Thyroid gland (tissue), 4 donors: ENCODE measurements at regions not wholly inside any gene's neighbourhood (a gene's known extent, or its start where the extent isn't known, plus 50 kb on each side); places are given as distances from the start of the nearest gene placed in this dataset.

Source experiments
- POLR2A ChIP-seq, 2 donors: fragments of 450-650 bp; IDR thresholded peaks; one replicate each; pipeline ENCODE4 v1.6.1; 2017; ENCODE audit warnings: antibody characterized with exemption in 2 of 2, mild to moderate bottlenecking in 2 of 2, moderate library complexity in 1 of 2
- TF ChIP-seq, protein P1 (sequence below), 6 experiments: fragments of 200-600 bp in 3 of 6; fragments of 450-650 bp in 3 of 6; sonication (generic) in 3 of 6; IDR thresholded peaks; one replicate each; pipeline ENCODE4 v1.5.1; 2016 to 2019; ENCODE audit warnings: antibody characterized with exemption in 6 of 6, mild to moderate bottlenecking in 2 of 6, inconsistent platforms in 1 of 6, moderate library complexity in 1 of 6

- TF ChIP-seq, protein P1, sequence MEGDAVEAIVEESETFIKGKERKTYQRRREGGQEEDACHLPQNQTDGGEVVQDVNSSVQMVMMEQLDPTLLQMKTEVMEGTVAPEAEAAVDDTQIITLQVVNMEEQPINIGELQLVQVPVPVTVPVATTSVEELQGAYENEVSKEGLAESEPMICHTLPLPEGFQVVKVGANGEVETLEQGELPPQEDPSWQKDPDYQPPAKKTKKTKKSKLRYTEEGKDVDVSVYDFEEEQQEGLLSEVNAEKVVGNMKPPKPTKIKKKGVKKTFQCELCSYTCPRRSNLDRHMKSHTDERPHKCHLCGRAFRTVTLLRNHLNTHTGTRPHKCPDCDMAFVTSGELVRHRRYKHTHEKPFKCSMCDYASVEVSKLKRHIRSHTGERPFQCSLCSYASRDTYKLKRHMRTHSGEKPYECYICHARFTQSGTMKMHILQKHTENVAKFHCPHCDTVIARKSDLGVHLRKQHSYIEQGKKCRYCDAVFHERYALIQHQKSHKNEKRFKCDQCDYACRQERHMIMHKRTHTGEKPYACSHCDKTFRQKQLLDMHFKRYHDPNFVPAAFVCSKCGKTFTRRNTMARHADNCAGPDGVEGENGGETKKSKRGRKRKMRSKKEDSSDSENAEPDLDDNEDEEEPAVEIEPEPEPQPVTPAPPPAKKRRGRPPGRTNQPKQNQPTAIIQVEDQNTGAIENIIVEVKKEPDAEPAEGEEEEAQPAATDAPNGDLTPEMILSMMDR (IDR thresholded peaks at IDR 0.05), result no peak
- no peak for TF ChIP-seq POLR2A (IDR thresholded peaks at IDR 0.05)
Observed at GRCh38 chr15:101124731-101125451, 127.0 kb downstream of the CHSY1 start.
